B cell (primary cell): ENCODE measurements at regions not wholly inside any gene's neighbourhood (a gene's known extent, or its start where the extent isn't known, plus 50 kb on each side); places are given as distances from the start of the nearest gene placed in this dataset.
"Not testable (repeated sequence)": the region's sequence is repeated elsewhere in the genome, so short reads cannot be mapped to it uniquely, and the experiment has no call there.

Source experiments
- CTCF ChIP-seq: fragments of 200-600 bp; IDR thresholded peaks from one replicate; pipeline ENCODE4 v1.8.0; 2022; ENCODE audit warnings: antibody characterized with exemption, mild to moderate bottlenecking
- EZH2 ChIP-seq: IDR thresholded peaks from 2 replicates; pipeline ENCODE4 v1.6.1; 2012; ENCODE audit warnings: borderline replicate concordance, low read depth, mild to moderate bottlenecking, moderate library complexity, low read length; ENCODE audit not compliant: insufficient read depth, poor library complexity, severe bottlenecking

- not testable (repeated sequence) for TF ChIP-seq CTCF, EZH2
Observed at GRCh38 chr1:148404786-148405568, 78.1 kb downstream of the PPIAL4G start.
